ENCODE measurements at regions not wholly inside any gene's neighbourhood (a gene's known extent, or its start where the extent isn't known, plus 50 kb on each side); places are given as distances from the start of the nearest gene placed in this dataset.

DNA sequence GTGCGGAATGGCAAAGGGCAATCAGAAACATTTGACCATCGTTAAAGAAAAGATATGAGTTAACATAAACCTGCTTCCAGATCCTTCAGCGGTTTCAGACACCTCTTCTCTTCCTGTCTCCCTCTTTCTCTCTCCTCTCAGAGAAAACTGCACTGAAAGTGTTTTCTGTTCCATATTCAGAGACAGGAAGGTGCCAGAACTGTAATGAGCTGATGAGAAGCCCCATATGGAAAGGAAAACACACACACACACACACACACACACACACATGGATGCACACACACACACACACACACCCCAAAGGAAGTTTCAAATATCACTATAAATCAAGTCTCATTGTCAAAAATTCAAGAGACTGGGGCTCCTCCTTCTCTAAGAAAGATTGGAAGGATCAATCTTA, 515.5 kb downstream of the NUF2 start:
- TF ChIP-seq, protein P1, sequence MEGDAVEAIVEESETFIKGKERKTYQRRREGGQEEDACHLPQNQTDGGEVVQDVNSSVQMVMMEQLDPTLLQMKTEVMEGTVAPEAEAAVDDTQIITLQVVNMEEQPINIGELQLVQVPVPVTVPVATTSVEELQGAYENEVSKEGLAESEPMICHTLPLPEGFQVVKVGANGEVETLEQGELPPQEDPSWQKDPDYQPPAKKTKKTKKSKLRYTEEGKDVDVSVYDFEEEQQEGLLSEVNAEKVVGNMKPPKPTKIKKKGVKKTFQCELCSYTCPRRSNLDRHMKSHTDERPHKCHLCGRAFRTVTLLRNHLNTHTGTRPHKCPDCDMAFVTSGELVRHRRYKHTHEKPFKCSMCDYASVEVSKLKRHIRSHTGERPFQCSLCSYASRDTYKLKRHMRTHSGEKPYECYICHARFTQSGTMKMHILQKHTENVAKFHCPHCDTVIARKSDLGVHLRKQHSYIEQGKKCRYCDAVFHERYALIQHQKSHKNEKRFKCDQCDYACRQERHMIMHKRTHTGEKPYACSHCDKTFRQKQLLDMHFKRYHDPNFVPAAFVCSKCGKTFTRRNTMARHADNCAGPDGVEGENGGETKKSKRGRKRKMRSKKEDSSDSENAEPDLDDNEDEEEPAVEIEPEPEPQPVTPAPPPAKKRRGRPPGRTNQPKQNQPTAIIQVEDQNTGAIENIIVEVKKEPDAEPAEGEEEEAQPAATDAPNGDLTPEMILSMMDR (IDR thresholded peaks at IDR 0.05), result no peak
- no peak for TF ChIP-seq POLR2A (IDR thresholded peaks at IDR 0.05)
